ENCODE measurements at regions not wholly inside any gene's neighbourhood (a gene's known extent, or its start where the extent isn't known, plus 50 kb on each side); places are given as distances from the start of the nearest gene placed in this dataset.

DNA sequence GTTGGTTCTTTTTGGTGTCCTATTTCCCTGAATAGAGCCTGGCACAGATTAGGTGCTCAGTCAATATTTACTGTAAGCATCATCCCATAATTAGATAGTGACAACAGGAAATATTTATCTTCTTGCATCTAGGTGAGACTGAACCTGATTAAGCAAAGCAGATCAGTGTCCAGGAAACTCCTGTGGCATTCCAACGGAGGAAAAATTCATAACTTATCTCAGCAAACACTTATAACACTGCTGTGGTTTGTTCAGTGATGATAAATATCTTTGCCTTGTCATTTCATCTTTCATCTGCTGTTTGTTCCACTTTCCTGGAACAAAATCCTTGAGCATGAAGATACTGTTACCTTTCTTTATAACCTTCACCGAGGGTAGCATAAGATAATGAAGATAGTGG, 1160.3 kb upstream of the AUTS2 start:
- TF ChIP-seq, protein P1, sequence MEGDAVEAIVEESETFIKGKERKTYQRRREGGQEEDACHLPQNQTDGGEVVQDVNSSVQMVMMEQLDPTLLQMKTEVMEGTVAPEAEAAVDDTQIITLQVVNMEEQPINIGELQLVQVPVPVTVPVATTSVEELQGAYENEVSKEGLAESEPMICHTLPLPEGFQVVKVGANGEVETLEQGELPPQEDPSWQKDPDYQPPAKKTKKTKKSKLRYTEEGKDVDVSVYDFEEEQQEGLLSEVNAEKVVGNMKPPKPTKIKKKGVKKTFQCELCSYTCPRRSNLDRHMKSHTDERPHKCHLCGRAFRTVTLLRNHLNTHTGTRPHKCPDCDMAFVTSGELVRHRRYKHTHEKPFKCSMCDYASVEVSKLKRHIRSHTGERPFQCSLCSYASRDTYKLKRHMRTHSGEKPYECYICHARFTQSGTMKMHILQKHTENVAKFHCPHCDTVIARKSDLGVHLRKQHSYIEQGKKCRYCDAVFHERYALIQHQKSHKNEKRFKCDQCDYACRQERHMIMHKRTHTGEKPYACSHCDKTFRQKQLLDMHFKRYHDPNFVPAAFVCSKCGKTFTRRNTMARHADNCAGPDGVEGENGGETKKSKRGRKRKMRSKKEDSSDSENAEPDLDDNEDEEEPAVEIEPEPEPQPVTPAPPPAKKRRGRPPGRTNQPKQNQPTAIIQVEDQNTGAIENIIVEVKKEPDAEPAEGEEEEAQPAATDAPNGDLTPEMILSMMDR (IDR thresholded peaks at IDR 0.05; ENCODE audit: low read length) = no peak
- TF ChIP-seq EZH2 (optimal IDR thresholded peaks at IDR 0.05; ENCODE audit: low read depth, low read length) = no peak
- no peak for TF ChIP-seq EZH2phosphoT487 (IDR thresholded peaks at IDR 0.05; ENCODE audit: low read length)
